Stimulated activated naive CD8-positive, alpha-beta T cell treated with anti-CD3 and anti-CD28 coated beads, Interleukin-15, Interleukin-2, amounts not matched to agents 100 ng/mL and 50 ng/mL, for 24 hours (primary cell): ENCODE measurements at regions not wholly inside any gene's neighbourhood (a gene's known extent, or its start where the extent isn't known, plus 50 kb on each side); places are given as distances from the start of the nearest gene placed in this dataset.
A peak's percentile ranks its signal among the peaks of the same experiment; 100 is the strongest.

Experiments
- H3K27ac Mint-ChIP-seq: one replicate; pipeline ENCODE4 v1.8.0; 2021; ENCODE audit warnings: mild to moderate bottlenecking, mixed read lengths
- H3K27me3 Mint-ChIP-seq: one replicate; pipeline ENCODE4 v1.8.0; 2021; ENCODE audit warnings: mixed read lengths
- H3K36me3 Mint-ChIP-seq: one replicate; pipeline ENCODE4 v1.8.0; 2021; ENCODE audit warnings: low read depth, mixed read lengths
- H3K4me1 Mint-ChIP-seq: one replicate; pipeline ENCODE4 v1.8.0; 2021; ENCODE audit warnings: low read depth, mixed read lengths
- H3K4me3 Mint-ChIP-seq: one replicate; pipeline ENCODE4 v1.8.0; 2021; ENCODE audit warnings: mild to moderate bottlenecking, mixed read lengths
- H3K9me3 Mint-ChIP-seq: one replicate; pipeline ENCODE4 v1.8.0; 2021; ENCODE audit warnings: mixed read lengths

GRCh38 chr13:40221131-40221459 lies 445.3 kb downstream of the FOXO1 start:
- Mint-ChIP-seq H3K27ac (peak overlapping the region; percentile 82), H3K27me3 (no peaks in the 10 kb centered on the region), H3K36me3 (peaks cover 7% of the 10 kb centered on the region), H3K4me1 (peaks cover 56% of the 10 kb centered on the region), H3K9me3 (no peaks in the 10 kb centered on the region), H3K4me3 (peak overlapping the region; percentile 38)

DNA sequence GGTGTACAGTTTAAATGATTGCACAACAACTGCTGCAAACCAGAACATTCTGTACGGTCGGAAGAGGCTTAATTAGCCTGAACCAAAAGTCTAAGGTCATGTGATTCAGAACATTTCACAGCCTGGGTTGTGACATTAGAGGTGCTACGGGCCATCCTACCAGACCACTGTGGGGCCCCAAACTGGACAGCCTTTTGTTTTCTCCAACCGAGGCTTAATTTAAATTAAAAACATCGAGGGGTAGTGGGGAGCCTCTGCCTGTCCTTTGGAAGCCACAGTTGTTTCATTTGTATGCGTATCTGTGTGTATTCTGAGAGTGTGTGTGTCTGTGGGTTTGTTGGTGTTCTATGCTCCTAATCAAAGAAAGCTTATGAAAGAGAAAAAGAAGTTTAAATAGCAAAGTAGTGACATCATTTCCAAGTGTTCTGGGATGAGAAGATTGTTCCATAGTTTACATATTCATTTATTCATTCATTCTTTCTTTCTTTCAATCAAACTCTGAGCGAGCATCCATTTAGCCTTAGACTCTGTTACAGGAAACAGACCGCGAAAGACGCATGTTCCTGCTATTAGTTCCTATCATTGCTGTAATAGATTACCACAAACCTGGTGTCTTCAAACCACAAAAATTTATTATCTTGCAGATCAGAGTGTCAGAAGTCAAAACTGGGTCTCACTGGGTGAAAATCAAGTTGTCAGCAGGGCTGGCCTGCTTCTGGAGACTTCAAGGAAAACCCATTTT lies 444.8 kb downstream of the FOXO1 start:
- H3K36me3 Mint-ChIP-seq = peaks cover 6% of the 10 kb centered on the region
- peak overlapping the region; percentile 82 for H3K27ac Mint-ChIP-seq
- no peaks in the 10 kb centered on the region for H3K27me3 Mint-ChIP-seq
- peak overlapping the region; percentile 28 for H3K4me3 Mint-ChIP-seq
- H3K4me1 Mint-ChIP-seq = peaks cover 55% of the 10 kb centered on the region
- no peaks in the 10 kb centered on the region for H3K9me3 Mint-ChIP-seq

DNA sequence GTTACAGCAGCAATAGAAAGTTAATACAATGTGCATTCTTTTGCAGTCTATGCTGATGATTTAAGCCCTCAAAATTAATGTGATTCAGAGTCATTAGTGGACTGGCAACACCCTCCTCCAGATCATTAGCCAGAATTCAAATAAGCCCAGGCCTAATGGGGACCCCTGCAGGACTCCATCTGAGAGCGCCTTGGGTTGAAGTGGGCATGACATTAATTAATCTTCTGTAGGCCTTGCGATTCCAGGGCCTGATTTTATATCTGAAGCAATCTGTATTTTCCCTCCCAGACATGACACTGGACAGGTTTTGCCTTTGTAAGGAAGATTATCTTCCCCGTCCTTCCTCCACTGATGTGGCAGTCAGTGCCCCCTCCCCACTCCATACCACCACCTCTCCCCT lies 442.9 kb downstream of the FOXO1 start:
- Mint-ChIP-seq H3K36me3 (no peaks in the 10 kb centered on the region), H3K4me1 (peaks cover 35% of the 10 kb centered on the region), H3K9me3 (no peaks in the 10 kb centered on the region), H3K27ac (peak overlapping the region; percentile 9), H3K27me3 (no peaks in the 10 kb centered on the region), H3K4me3 (no peak overlapping the region)

DNA sequence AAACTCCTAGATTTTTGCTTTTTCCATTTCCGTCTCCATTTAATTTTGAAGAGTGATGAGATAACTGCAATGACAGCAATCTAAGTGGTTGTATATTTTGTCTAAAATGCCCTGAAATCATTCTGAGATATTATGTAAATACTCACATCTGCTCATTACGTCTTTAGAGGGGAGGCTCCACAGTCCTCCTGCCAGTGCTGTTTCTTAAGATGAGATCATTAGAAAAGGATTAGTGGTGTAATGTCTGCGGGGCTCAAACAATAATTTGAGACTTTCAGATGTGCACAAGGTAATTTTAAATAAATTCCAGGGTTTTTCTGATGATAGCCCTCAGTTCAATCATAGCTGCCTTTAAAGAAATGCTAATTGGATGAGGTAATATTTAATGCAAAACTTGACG lies 437.9 kb downstream of the FOXO1 start:
- Mint-ChIP-seq H3K4me3 (no peak overlapping the region), H3K27ac (no peak overlapping the region), H3K27me3 (no peaks in the 10 kb centered on the region), H3K36me3 (no peaks in the 10 kb centered on the region), H3K9me3 (no peaks in the 10 kb centered on the region), H3K4me1 (peaks cover 23% of the 10 kb centered on the region)

- Mint-ChIP-seq H3K27me3 (no peaks in the 10 kb centered on the region), H3K4me1 (peaks cover 23% of the 10 kb centered on the region), H3K36me3 (no peaks in the 10 kb centered on the region), H3K27ac (no peak overlapping the region), H3K4me3 (no peak overlapping the region), H3K9me3 (no peaks in the 10 kb centered on the region)
Measured at GRCh38 chr13:40228990-40229389, 437.5 kb downstream of the FOXO1 start.

- no peak overlapping the region for H3K27ac Mint-ChIP-seq
- H3K36me3 Mint-ChIP-seq = no peaks in the 10 kb centered on the region
- H3K4me3 Mint-ChIP-seq = no peak overlapping the region
- peaks cover 27% of the 10 kb centered on the region for H3K4me1 Mint-ChIP-seq
- H3K27me3 Mint-ChIP-seq = no peaks in the 10 kb centered on the region
- H3K9me3 Mint-ChIP-seq = no peaks in the 10 kb centered on the region
Measured at GRCh38 chr13:40230833-40231266, 435.6 kb downstream of the FOXO1 start.

- no peak overlapping the region for H3K27ac Mint-ChIP-seq
- H3K4me1 Mint-ChIP-seq = peaks cover 27% of the 10 kb centered on the region
Measured at GRCh38 chr13:40231311-40231710, 435.1 kb downstream of the FOXO1 start.

GRCh38 chr13:40231751-40232150 lies 434.7 kb downstream of the FOXO1 start:
- Mint-ChIP-seq H3K4me1 (peaks cover 27% of the 10 kb centered on the region), H3K9me3 (no peaks in the 10 kb centered on the region), H3K27me3 (no peaks in the 10 kb centered on the region), H3K4me3 (no peak overlapping the region), H3K36me3 (no peaks in the 10 kb centered on the region), H3K27ac (no peak overlapping the region)

More at GRCh38 chr13:40231311-40231710, 435.1 kb downstream of the FOXO1 start:
- Mint-ChIP-seq H3K4me3 (no peak overlapping the region), H3K9me3 (no peaks in the 10 kb centered on the region), H3K36me3 (no peaks in the 10 kb centered on the region), H3K27me3 (no peaks in the 10 kb centered on the region)

- H3K27ac Mint-ChIP-seq = no peak overlapping the region
- H3K4me1 Mint-ChIP-seq = peaks cover 27% of the 10 kb centered on the region
- H3K36me3 Mint-ChIP-seq = no peaks in the 10 kb centered on the region
Measured at GRCh38 chr13:40232311-40233040, 434.0 kb downstream of the FOXO1 start.

DNA sequence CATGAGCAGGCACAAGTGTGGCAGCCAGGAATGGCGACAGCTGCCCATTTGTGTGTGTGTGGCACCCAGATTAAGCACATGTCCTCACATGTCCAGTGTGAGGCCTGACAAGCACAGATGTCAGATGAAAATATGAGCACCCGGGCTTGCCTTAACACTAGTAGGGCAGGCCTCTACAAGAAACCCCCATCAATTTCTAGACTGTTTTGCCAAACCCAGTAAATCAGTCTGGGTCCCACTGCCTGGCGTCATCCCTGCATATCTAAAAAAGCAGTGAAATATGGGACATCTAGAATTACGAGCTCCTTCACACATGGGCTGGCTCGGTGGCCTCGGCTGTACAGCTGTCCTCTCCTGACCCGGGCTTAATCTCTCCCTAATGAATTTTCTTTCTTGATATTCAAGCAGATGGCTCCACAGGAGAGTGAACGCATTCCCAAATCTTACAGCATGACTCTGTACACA lies 432.7 kb downstream of the FOXO1 start:
- H3K9me3 Mint-ChIP-seq = no peaks in the 10 kb centered on the region
- H3K4me3 Mint-ChIP-seq = no peak overlapping the region
- no peaks in the 10 kb centered on the region for H3K36me3 Mint-ChIP-seq
- no peak overlapping the region for H3K27ac Mint-ChIP-seq
- no peaks in the 10 kb centered on the region for H3K27me3 Mint-ChIP-seq
- peaks cover 27% of the 10 kb centered on the region for H3K4me1 Mint-ChIP-seq

More at GRCh38 chr13:40232311-40233040, 434.0 kb downstream of the FOXO1 start:
- Mint-ChIP-seq H3K9me3 (no peaks in the 10 kb centered on the region), H3K27me3 (no peaks in the 10 kb centered on the region), H3K4me3 (no peak overlapping the region)

DNA sequence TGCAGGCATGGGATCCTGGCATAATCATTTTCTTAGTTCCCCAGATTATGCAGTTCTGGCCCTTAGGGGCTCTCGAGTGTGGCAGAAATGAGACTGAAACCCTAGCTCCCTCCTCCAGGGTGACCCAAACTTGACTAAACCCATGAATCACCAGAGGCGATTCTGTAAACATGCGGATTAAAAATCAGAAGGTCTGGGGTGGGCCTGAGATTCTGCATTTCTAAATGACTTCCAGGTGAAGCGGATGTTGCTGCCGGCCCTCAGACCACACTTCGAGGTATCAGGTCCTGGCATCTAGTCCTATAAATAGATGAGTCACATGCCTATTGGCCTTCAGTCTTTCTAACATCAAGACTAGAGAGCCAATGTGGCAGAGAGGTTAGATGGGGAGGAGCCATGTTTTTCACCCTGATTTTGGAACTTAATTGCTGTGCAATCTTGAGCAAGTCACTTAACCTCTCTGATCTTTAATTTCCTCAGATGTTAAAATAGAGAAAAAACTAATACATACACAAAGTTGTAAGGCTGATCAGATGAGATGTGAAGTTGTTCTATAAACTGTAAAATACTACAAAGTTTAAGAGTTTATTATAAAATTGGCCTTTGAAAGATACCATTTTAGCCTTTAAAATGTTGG lies 431.2 kb downstream of the FOXO1 start:
- no peak overlapping the region for H3K4me3 Mint-ChIP-seq

GRCh38 chr13:40236566-40237168 lies 429.8 kb downstream of the FOXO1 start:
- H3K36me3 Mint-ChIP-seq = no peaks in the 10 kb centered on the region
- no peak overlapping the region for H3K4me3 Mint-ChIP-seq
- H3K27me3 Mint-ChIP-seq = no peaks in the 10 kb centered on the region
- H3K27ac Mint-ChIP-seq = no peak overlapping the region
- peaks cover 6% of the 10 kb centered on the region for H3K4me1 Mint-ChIP-seq
- H3K9me3 Mint-ChIP-seq = no peaks in the 10 kb centered on the region

More for the DNA sequence above, 431.2 kb downstream of the FOXO1 start:
- Mint-ChIP-seq H3K9me3 (no peaks in the 10 kb centered on the region), H3K27ac (no peak overlapping the region), H3K27me3 (no peaks in the 10 kb centered on the region), H3K36me3 (no peaks in the 10 kb centered on the region), H3K4me1 (peaks cover 20% of the 10 kb centered on the region)

- H3K9me3 Mint-ChIP-seq = peaks cover 4% of the 10 kb centered on the region
- no peaks in the 10 kb centered on the region for H3K27me3 Mint-ChIP-seq
Measured at GRCh38 chr13:40238761-40239160, 427.7 kb downstream of the FOXO1 start.

GRCh38 chr13:40240293-40240692 lies 426.1 kb downstream of the FOXO1 start:
- Mint-ChIP-seq H3K27ac (no peak overlapping the region), H3K4me3 (no peak overlapping the region), H3K36me3 (no peaks in the 10 kb centered on the region), H3K9me3 (peaks cover 4% of the 10 kb centered on the region), H3K27me3 (no peaks in the 10 kb centered on the region), H3K4me1 (peaks cover 5% of the 10 kb centered on the region)

More at GRCh38 chr13:40238761-40239160, 427.7 kb downstream of the FOXO1 start:
- Mint-ChIP-seq H3K36me3 (no peaks in the 10 kb centered on the region), H3K4me1 (peaks cover 4% of the 10 kb centered on the region), H3K4me3 (no peak overlapping the region), H3K27ac (no peak overlapping the region)
